NB4 (cell line): ENCODE measurements at regions not wholly inside any gene's neighbourhood (a gene's known extent, or its start where the extent isn't known, plus 50 kb on each side); places are given as distances from the start of the nearest gene placed in this dataset.

ENCODE experiments used
- CTCF ChIP-seq: IDR thresholded peaks from one replicate; pipeline ENCODE4 v1.5.1; 2012; ENCODE audit warnings: low read depth, low read length
- MAX ChIP-seq: IDR thresholded peaks from 2 replicates; pipeline ENCODE4 v1.6.1; 2011; ENCODE audit warnings: low read depth, low read length
- POLR2A ChIP-seq: IDR thresholded peaks from 2 replicates; pipeline ENCODE4 v1.6.1; 2011; ENCODE audit warnings: mild to moderate bottlenecking; ENCODE audit not compliant: insufficient read length; ENCODE audit errors: extremely low read depth

DNA sequence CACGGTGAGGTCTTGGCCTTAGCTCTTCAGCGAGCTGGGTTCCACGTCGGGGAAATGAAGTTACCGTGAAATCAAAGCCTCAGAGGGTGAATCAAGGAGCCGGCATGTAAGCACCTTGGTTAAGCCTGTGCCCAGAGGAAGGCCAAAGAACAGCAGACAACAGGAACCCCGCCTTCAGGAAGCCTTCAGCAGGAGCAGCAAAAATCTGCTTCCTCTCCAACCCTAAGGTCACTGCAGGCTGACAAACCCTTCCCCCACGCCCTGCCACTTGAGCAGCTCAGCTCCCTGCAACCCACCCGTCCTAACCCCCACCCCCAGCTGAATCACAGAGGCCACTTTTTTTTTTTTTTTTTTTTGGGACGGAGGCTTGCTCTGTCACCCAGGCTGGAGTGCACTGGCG, 72.9 kb upstream of the LTA4H start:
- TF ChIP-seq POLR2A = no peak
- no peak for TF ChIP-seq CTCF
- peak; percentile 38 for TF ChIP-seq MAX
